BE2C (cell line): ENCODE measurements at regions not wholly inside any gene's neighbourhood (a gene's known extent, or its start where the extent isn't known, plus 50 kb on each side); places are given as distances from the start of the nearest gene placed in this dataset.

Source experiments
- DNase-seq: peaks from one replicate; pipeline ENCODE4 v3.0.0-alpha.2; 2020
- H3K27me3 ChIP-seq: fragments of 250-450 bp; sonication (Bioruptor Pico); 2 replicates; pipeline ENCODE4 v1.5.1; 2020; ENCODE audit warnings: mild to moderate bottlenecking
- H3K36me3 ChIP-seq: fragments of 250-450 bp; sonication (Bioruptor Pico); 2 replicates; pipeline ENCODE4 v1.5.1; 2020; ENCODE audit warnings: mild to moderate bottlenecking
- H3K4me1 ChIP-seq: fragments of 250-450 bp; sonication (Bioruptor Pico); 2 replicates; pipeline ENCODE4 v1.5.1; 2020
- H3K4me3 ChIP-seq: 2 replicates; pipeline ENCODE4 v1.5.1; 2011; ENCODE audit warnings: low read depth, low read length
- H3K9me3 ChIP-seq: fragments of 250-450 bp; sonication (Bioruptor Pico); 2 replicates; pipeline ENCODE4 v1.5.1; 2020
- CTCF ChIP-seq: IDR thresholded peaks from 2 replicates; pipeline ENCODE4 v1.5.1; 2012; ENCODE audit warnings: mild to moderate bottlenecking, low read depth, low read length

GRCh38 chr6:11875325-11876109 lies 96.9 kb upstream of the ADTRP start:
- TF ChIP-seq CTCF, result no peak
- Histone ChIP-seq H3K27me3 (no peaks in the 10 kb centered on the region), H3K9me3 (no peaks in the 10 kb centered on the region), H3K4me3 (no peak overlapping the region), H3K4me1 (no peaks in the 10 kb centered on the region), H3K36me3 (no peaks in the 10 kb centered on the region)
- no peak for DNase-seq

DNA sequence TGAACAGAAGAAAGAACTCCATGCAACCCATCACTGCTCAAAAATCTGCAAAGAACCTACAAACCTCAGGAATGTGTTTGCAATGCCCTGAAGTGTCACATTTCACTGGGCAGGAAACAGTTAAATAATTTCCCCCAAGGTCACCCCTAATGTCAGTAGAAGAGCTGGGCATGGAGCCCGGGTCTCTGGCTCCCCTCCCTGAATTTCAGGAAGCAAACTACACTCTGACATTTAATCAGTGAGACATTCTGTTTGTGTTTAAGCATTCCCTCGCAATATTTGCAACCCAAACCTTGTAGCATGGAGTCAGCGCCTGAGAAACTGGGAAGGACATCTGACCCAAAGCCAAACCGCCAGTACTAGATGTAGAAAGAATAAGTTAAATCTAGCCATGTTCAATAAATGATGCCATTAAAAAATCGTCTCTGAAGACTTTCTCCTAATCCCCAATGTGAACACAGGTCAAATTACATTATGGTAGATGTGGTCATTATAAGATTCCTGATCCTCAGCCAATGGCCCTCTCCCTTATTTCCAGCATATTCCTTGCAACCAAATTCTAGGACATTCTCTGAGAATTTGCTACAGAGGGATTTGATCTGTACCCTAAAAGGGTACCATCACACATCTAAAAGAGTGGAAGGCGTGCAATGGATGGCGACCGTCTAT lies 91.2 kb upstream of the ADTRP start:
- Histone ChIP-seq H3K36me3 (no peaks in the 10 kb centered on the region), H3K4me3 (no peak overlapping the region), H3K27me3 (no peaks in the 10 kb centered on the region), H3K9me3 (no peaks in the 10 kb centered on the region), H3K4me1 (no peaks in the 10 kb centered on the region)
- no peak for DNase-seq
- no peak for TF ChIP-seq CTCF

DNA sequence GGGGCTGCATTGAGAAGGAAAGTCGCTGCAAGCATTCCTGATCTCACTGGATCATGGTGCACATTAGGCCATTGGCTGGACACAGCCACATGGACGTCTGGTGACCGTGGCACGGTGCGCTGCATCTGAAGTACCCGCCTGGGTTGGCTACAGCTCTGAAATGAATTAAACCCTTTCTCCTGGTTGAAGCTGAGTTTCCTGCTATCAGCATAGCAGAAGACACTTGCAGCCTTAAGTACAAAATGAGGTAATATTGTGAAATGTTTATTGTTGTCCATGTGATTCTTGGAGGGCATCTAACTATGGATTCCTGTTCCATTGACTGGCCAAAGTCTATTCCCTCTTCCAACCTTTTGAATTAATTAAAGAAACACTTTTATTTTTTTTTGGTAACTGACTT lies 89.8 kb upstream of the ADTRP start:
- TF ChIP-seq CTCF, result no peak
- Histone ChIP-seq H3K27me3 (no peaks in the 10 kb centered on the region), H3K4me3 (no peak overlapping the region)

DNA sequence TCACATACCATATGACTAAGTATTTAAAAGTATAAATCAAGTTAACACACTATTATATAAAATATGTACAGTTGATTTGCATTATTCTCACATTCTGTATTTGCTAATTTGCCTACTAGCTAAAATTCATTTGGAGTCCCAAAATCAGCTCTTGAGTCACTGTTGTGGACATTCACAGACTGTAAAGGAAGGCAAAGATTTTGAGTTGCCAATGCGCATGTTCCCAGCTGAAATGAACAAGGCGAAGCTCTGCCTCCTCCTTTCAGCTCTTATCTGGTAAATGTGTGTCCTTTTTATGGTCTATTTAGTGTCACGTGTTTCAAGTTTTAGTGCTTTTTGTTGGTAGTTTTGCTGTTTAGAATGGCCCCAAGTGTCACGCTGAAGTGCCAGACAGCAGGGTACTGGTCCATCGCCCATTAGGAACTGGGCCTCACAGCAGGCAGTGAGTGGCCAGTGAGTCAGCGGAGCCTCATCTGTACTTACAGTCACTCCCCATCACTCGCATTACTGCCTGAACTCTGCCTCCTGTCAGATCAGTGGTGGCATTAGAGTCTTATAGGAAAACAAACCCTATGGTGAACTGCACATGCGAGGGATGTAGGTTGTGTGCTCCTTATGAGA lies 87.2 kb upstream of the ADTRP start:
- Histone ChIP-seq H3K9me3 (no peaks in the 10 kb centered on the region), H3K36me3 (no peaks in the 10 kb centered on the region), H3K4me3 (no peak overlapping the region), H3K27me3 (no peaks in the 10 kb centered on the region), H3K4me1 (no peaks in the 10 kb centered on the region)
- DNase-seq, result no peak
- TF ChIP-seq CTCF, result no peak

More for the DNA sequence above, 89.8 kb upstream of the ADTRP start:
- Histone ChIP-seq H3K36me3 (no peaks in the 10 kb centered on the region), H3K9me3 (no peaks in the 10 kb centered on the region), H3K4me1 (no peaks in the 10 kb centered on the region)
- DNase-seq, result no peak

GRCh38 chr6:11858439-11858838 lies 79.8 kb upstream of the ADTRP start:
- DNase-seq, result no peak
- Histone ChIP-seq H3K4me1 (no peaks in the 10 kb centered on the region), H3K4me3 (no peak overlapping the region), H3K36me3 (no peaks in the 10 kb centered on the region), H3K27me3 (no peaks in the 10 kb centered on the region), H3K9me3 (no peaks in the 10 kb centered on the region)
- TF ChIP-seq CTCF, result no peak

- TF ChIP-seq CTCF, result no peak
- H3K4me1 ChIP-seq, result no peaks in the 10 kb centered on the region
- no peak overlapping the region for H3K4me3 ChIP-seq
- H3K36me3 ChIP-seq, result no peaks in the 10 kb centered on the region
- no peak for DNase-seq
- no peaks in the 10 kb centered on the region for H3K9me3 ChIP-seq
- H3K27me3 ChIP-seq, result no peaks in the 10 kb centered on the region
Observed at GRCh38 chr6:11855743-11856142, 77.1 kb upstream of the ADTRP start.
